Parathyroid adenoma (tissue), 2 donors: ENCODE measurements at regions not wholly inside any gene's neighbourhood (a gene's known extent, or its start where the extent isn't known, plus 50 kb on each side); places are given as distances from the start of the nearest gene placed in this dataset.

Experiments used
- H2AFZ ChIP-seq: fragments of 300-600 bp; sonication (generic); one replicate; pipeline ENCODE4 v1.7.0; 2017; ENCODE audit warnings: antibody characterized with exemption, mild to moderate bottlenecking
- H3K27ac ChIP-seq: fragments of 300-600 bp; sonication (generic); one replicate; pipeline ENCODE4 v1.7.0; 2017
- H3K27me3 ChIP-seq: fragments of 300-600 bp; sonication (generic); one replicate; pipeline ENCODE4 v1.7.0; 2017; ENCODE audit warnings: low read length; ENCODE audit not compliant: control insufficient read depth, insufficient read depth
- H3K36me3 ChIP-seq: fragments of 300-600 bp; sonication (generic); one replicate; pipeline ENCODE4 v1.7.0; 2017; ENCODE audit warnings: low read length; ENCODE audit not compliant: control insufficient read depth, insufficient read depth
- H3K4me1 ChIP-seq: fragments of 300-600 bp; sonication (generic); one replicate; pipeline ENCODE4 v1.7.0; 2017; ENCODE audit warnings: control low read depth
- H3K4me2 ChIP-seq: fragments of 300-600 bp; sonication (generic); one replicate; pipeline ENCODE4 v1.7.0; 2017; ENCODE audit warnings: low read length
- H3K4me3 ChIP-seq: fragments of 300-600 bp; sonication (generic); one replicate; pipeline ENCODE4 v1.7.0; 2017; ENCODE audit warnings: low read depth, low read length
- H3K79me2 ChIP-seq: fragments of 300-600 bp; sonication (generic); one replicate; pipeline ENCODE4 v1.7.0; 2017; ENCODE audit warnings: control low read depth
- H3K9ac ChIP-seq: fragments of 300-600 bp; sonication (generic); one replicate; pipeline ENCODE4 v1.7.0; 2017; ENCODE audit warnings: mild to moderate bottlenecking
- H3K9me3 ChIP-seq: fragments of 300-600 bp; sonication (generic); one replicate; pipeline ENCODE4 v1.7.0; 2017; ENCODE audit warnings: low read length; ENCODE audit not compliant: control insufficient read depth
- CTCF ChIP-seq: fragments of 300-600 bp; sonication (generic); IDR thresholded peaks from one replicate; pipeline ENCODE4 v1.7.0; 2017; ENCODE audit warnings: antibody characterized with exemption, mild to moderate bottlenecking
- donor health status: primary hyperparathyroidism.

- H3K27ac ChIP-seq = no peak overlapping the region
- no peak overlapping the region for H3K9ac ChIP-seq
- no peaks in the 10 kb centered on the region for H3K27me3 ChIP-seq
- TF ChIP-seq CTCF = no peak
- H3K4me3 ChIP-seq = no peak overlapping the region
- no peak overlapping the region for H3K4me2 ChIP-seq
- H2AFZ ChIP-seq = peak overlapping the region; percentile 60
- H3K36me3 ChIP-seq = no peaks in the 10 kb centered on the region
- H3K79me2 ChIP-seq = no peaks in the 10 kb centered on the region
- no peaks in the 10 kb centered on the region for H3K9me3 ChIP-seq
- no peaks in the 10 kb centered on the region for H3K4me1 ChIP-seq
These were observed 74.6 kb downstream of the MRPL36 start for GRCh38 chr5:1724822-1725602.

GRCh38 chr5:1723957-1724821 is 75.4 kb downstream of the MRPL36 start:
- H3K9me3 ChIP-seq = no peaks in the 10 kb centered on the region
- peak overlapping the region; percentile 60 for H2AFZ ChIP-seq
- H3K36me3 ChIP-seq = no peaks in the 10 kb centered on the region
- no peak overlapping the region for H3K27ac ChIP-seq
- H3K4me3 ChIP-seq = no peak overlapping the region
- no peaks in the 10 kb centered on the region for H3K27me3 ChIP-seq
- no peak overlapping the region for H3K9ac ChIP-seq
- TF ChIP-seq CTCF = no peak
- no peak overlapping the region for H3K4me2 ChIP-seq
- no peaks in the 10 kb centered on the region for H3K4me1 ChIP-seq
- H3K79me2 ChIP-seq = no peaks in the 10 kb centered on the region

GRCh38 chr5:1723476-1723875 is 76.2 kb downstream of the MRPL36 start:
- no peak overlapping the region for H3K9ac ChIP-seq
- H3K9me3 ChIP-seq = no peaks in the 10 kb centered on the region
- no peak overlapping the region for H3K4me3 ChIP-seq

GRCh38 chr5:1722877-1723276 is 76.8 kb downstream of the MRPL36 start:
- H3K79me2 ChIP-seq = no peaks in the 10 kb centered on the region
- no peak for TF ChIP-seq CTCF
- no peaks in the 10 kb centered on the region for H3K4me1 ChIP-seq
- H3K9me3 ChIP-seq = no peaks in the 10 kb centered on the region
- H2AFZ ChIP-seq = no peak overlapping the region
- H3K4me3 ChIP-seq = no peak overlapping the region
- H3K9ac ChIP-seq = no peak overlapping the region
- no peaks in the 10 kb centered on the region for H3K36me3 ChIP-seq
- no peak overlapping the region for H3K27ac ChIP-seq
- no peaks in the 10 kb centered on the region for H3K27me3 ChIP-seq
- no peak overlapping the region for H3K4me2 ChIP-seq

More at GRCh38 chr5:1723476-1723875, 76.2 kb downstream of the MRPL36 start:
- H2AFZ ChIP-seq = no peak overlapping the region
- TF ChIP-seq CTCF = no peak
- H3K4me2 ChIP-seq = no peak overlapping the region
- no peaks in the 10 kb centered on the region for H3K79me2 ChIP-seq
- no peaks in the 10 kb centered on the region for H3K4me1 ChIP-seq
- H3K36me3 ChIP-seq = no peaks in the 10 kb centered on the region
- H3K27me3 ChIP-seq = no peaks in the 10 kb centered on the region
- no peak overlapping the region for H3K27ac ChIP-seq
